MM.1S (cell line): ENCODE measurements at regions not wholly inside any gene's neighbourhood (a gene's known extent, or its start where the extent isn't known, plus 50 kb on each side); places are given as distances from the start of the nearest gene placed in this dataset.

Experiments
- CTCF ChIP-seq: fragments of 300-600 bp; sonication (generic); IDR thresholded peaks from 2 replicates; pipeline ENCODE4 v1.5.1; 2016; ENCODE audit warnings: antibody characterized with exemption, low read length, mixed read lengths
- EZH2phosphoT487 ChIP-seq: fragments of 300-600 bp; sonication (generic); IDR thresholded peaks from 2 replicates; pipeline ENCODE4 v1.6.1; 2018; ENCODE audit warnings: antibody characterized with exemption, low read length

- no peak for TF ChIP-seq EZH2phosphoT487
- no peak for TF ChIP-seq CTCF
Measured at GRCh38 chr4:30670206-30670605, 50.0 kb upstream of the PCDH7 start.
